HepG2 (cell line): ENCODE measurements at regions not wholly inside any gene's neighbourhood (a gene's known extent, or its start where the extent isn't known, plus 50 kb on each side); places are given as distances from the start of the nearest gene placed in this dataset.

Experiments used
- ATAC-seq: fragments of 200-7000 bp; cut with Tn5 transposase; 3 replicates; pipeline ENCODE4 v1.9.1; 2020; ENCODE audit warnings: mild to moderate bottlenecking, moderate library complexity
- BruUV-seq: library from RNA; stranded (reverse); fragments of 400-500 nt; replicated peaks from 2 replicates; lab custom pipeline; 2021; lab: Mats Ljungman, UMichigan
- CTCF ChIA-PET: fragments of 300-600 bp; formaldehyde crosslinking; extraction: SDS; loops from one replicate; lab custom pipeline; 2021; ENCODE audit warnings: low total read pairs, inconsistent platforms, low intra/inter-chr PET ratio; lab: Yijun Ruan, JAX
- POLR2A ChIA-PET: fragments of 350-600 bp; sonication (Branson Sonifier 250); formaldehyde crosslinking; loops from one replicate; lab custom pipeline; 2020; ENCODE audit warnings: antibody characterized with exemption, inconsistent platforms; lab: Yijun Ruan, JAX
- DNase-seq: peaks from one replicate; pipeline ENCODE4 v3.0.0-alpha.2; 2015; ENCODE audit warnings: low spot score
- FAIRE-seq: peaks from 3 replicates; lab custom pipeline; 2011; peaks lifted over from hg19 to GRCh38; lab: Jason Lieb, UNC
- H2AFZ ChIP-seq: one replicate; pipeline ENCODE4 v1.6.1; 2011; ENCODE audit warnings: low read length, inconsistent platforms
- H3K27ac ChIP-seq: fragments of 300-600 bp; 3 replicates; pipeline ENCODE4 v1.8.0; 2011; ENCODE audit warnings: mixed run types, mild to moderate bottlenecking, mixed read lengths, low read length, inconsistent platforms; ENCODE audit not compliant: insufficient read depth; ENCODE audit errors: extremely low read length
- H3K27me3 ChIP-seq, 2 experiments: fragments of 200-600 bp in 1 of 2; 2 replicates in 1 of 2; 3 replicates in 1 of 2; pipeline versions ENCODE4 v1.6.0 to v1.8.0; 2011; ENCODE audit warnings: low read length in 2 of 2, mild to moderate bottlenecking in 2 of 2, moderate library complexity in 2 of 2, inconsistent platforms in 1 of 2; ENCODE audit not compliant: insufficient read depth in 2 of 2, control insufficient read depth in 1 of 2
- H3K36me3 ChIP-seq, 2 experiments: fragments of 200-600 bp in 1 of 2; replicated peaks in 1 of 2; 2 replicates in 1 of 2; 3 replicates in 1 of 2; pipeline versions ENCODE4 v1.5.1 to v1.8.0; 2011; ENCODE audit warnings: low read length in 2 of 2, inconsistent platforms in 1 of 2; ENCODE audit not compliant: insufficient read depth in 2 of 2, control insufficient read depth in 1 of 2
- H3K4me1 ChIP-seq: 2 replicates; pipeline ENCODE4 v1.5.1; 2012; ENCODE audit warnings: low read length, inconsistent platforms; ENCODE audit not compliant: insufficient read depth
- H3K4me2 ChIP-seq: 2 replicates; pipeline ENCODE4 v1.6.0; 2011; ENCODE audit warnings: low read depth, low read length, inconsistent platforms
- H3K4me3 ChIP-seq, 3 experiments: fragments of 200-600 bp in 1 of 3; sonication (generic), shearing (Covaris generic) in 1 of 3; replicated peaks in 1 of 3; 2 replicates each; pipeline ENCODE4 v1.5.1; 2011 to 2016; ENCODE audit warnings: low read length in 3 of 3, inconsistent platforms in 2 of 3, low read depth in 2 of 3, mild to moderate bottlenecking in 2 of 3, control low read depth in 1 of 3, mixed read lengths in 1 of 3; ENCODE audit not compliant: insufficient read depth in 1 of 3
- H3K79me2 ChIP-seq: one replicate; pipeline ENCODE4 v1.6.1; 2011; ENCODE audit warnings: low read length, inconsistent platforms; ENCODE audit not compliant: insufficient read depth
- H3K9ac ChIP-seq: 2 replicates; pipeline ENCODE4 v1.6.0; 2011; ENCODE audit warnings: mild to moderate bottlenecking, low read depth, low read length, inconsistent platforms; ENCODE audit not compliant: insufficient read depth
- H3K9me3 ChIP-seq: 2 replicates; pipeline ENCODE4 v1.5.1; 2012; ENCODE audit warnings: mild to moderate bottlenecking, low read length
- H4K20me1 ChIP-seq: 2 replicates; pipeline ENCODE4 v1.6.0; 2011; ENCODE audit warnings: inconsistent platforms, mild to moderate bottlenecking, low read length, moderate library complexity; ENCODE audit not compliant: insufficient read depth
- ARNTL ChIP-seq: sonication (generic); formaldehyde crosslinking; IDR thresholded peaks from 2 replicates; pipeline ENCODE4 v1.4.0; 2020; ENCODE audit warnings: mild to moderate bottlenecking, missing genetic modification reagents
- ATF7 ChIP-seq, 2 experiments: fragments of 450-650 bp in 1 of 2; sonication (generic) in 1 of 2; formaldehyde crosslinking in 1 of 2; IDR thresholded peaks; 2 replicates each; pipeline versions ENCODE4 v1.4.0 to v1.6.1; 2016 to 2020; ENCODE audit warnings: antibody characterized with exemption in 1 of 2, mild to moderate bottlenecking in 1 of 2, missing genetic modification reagents in 1 of 2
- CREB3 ChIP-seq: sonication (generic); formaldehyde crosslinking; IDR thresholded peaks from 2 replicates; pipeline ENCODE4 v1.5.0; 2020; ENCODE audit warnings: missing genetic modification reagents
- GTF3A ChIP-seq: sonication (generic); formaldehyde crosslinking; conservative IDR thresholded peaks from 2 replicates; pipeline ENCODE4 v1.4.0; 2020; ENCODE audit warnings: mild to moderate bottlenecking, missing genetic modification reagents
- HNRNPH1 ChIP-seq: fragments of 200-400 bp; formaldehyde crosslinking; optimal IDR thresholded peaks from 2 replicates; pipeline ENCODE3; 2017; ENCODE audit warnings: mild to moderate bottlenecking, low read depth, low read length
- PHF5A ChIP-seq: IDR thresholded peaks from one replicate; pipeline ENCODE4 v1.6.1; 2018; ENCODE audit warnings: low read depth, missing genetic modification reagents; ENCODE audit not compliant: unreplicated experiment
- SMARCE1 ChIP-seq: fragments of 450-650 bp; IDR thresholded peaks from 2 replicates; pipeline ENCODE4 v1.6.1; 2017; ENCODE audit warnings: borderline replicate concordance
- ZBTB34 ChIP-seq: sonication (generic); formaldehyde crosslinking; IDR thresholded peaks from 2 replicates; pipeline ENCODE4 v1.8.0; 2022; ENCODE audit warnings: mild to moderate bottlenecking, missing genetic modification reagents
- ZBTB39 ChIP-seq: sonication (generic); formaldehyde crosslinking; IDR thresholded peaks from 2 replicates; pipeline ENCODE4 v1.5.0; 2020; ENCODE audit warnings: missing genetic modification reagents
- ZBTB49 ChIP-seq: sonication (generic); formaldehyde crosslinking; IDR thresholded peaks from 2 replicates; pipeline ENCODE4 v1.4.0; 2020; ENCODE audit warnings: missing genetic modification reagents, borderline replicate concordance
- ZBTB7B ChIP-seq: sonication (generic); formaldehyde crosslinking; IDR thresholded peaks from 2 replicates; pipeline ENCODE4 v1.4.0; 2020; ENCODE audit warnings: missing genetic modification reagents
- ZMAT5 ChIP-seq: sonication (generic); formaldehyde crosslinking; IDR thresholded peaks from 2 replicates; pipeline ENCODE4 v1.5.0; 2020; ENCODE audit warnings: mild to moderate bottlenecking, low read depth, missing genetic modification reagents, borderline replicate concordance
- ZNF543 ChIP-seq: sonication (generic); formaldehyde crosslinking; IDR thresholded peaks from 2 replicates; pipeline ENCODE4 v1.4.0; 2020; ENCODE audit warnings: mild to moderate bottlenecking, missing genetic modification reagents
- ZNF740 ChIP-seq: sonication (generic); formaldehyde crosslinking; IDR thresholded peaks from 2 replicates; pipeline ENCODE4 v1.4.0; 2020; ENCODE audit warnings: missing genetic modification reagents
- ZSCAN12 ChIP-seq: sonication (generic); formaldehyde crosslinking; IDR thresholded peaks from 2 replicates; pipeline ENCODE4 v1.9.0; 2021; ENCODE audit warnings: mild to moderate bottlenecking, missing genetic modification reagents
- WGBS: methylation state at CpG from one replicate; pipeline ENCODE4 v1.1.6; 2017; ENCODE audit warnings: low lambda C conversion rate; 5-methylcytosine and 5-hydroxymethylcytosine counted together
- in situ Hi-C: cut with HindIII; loops from 2 replicates; pipeline ENCODE4 v1.10.0; 2017; ENCODE audit warnings: low pct_unique_long_range_greater_than_20kb; ENCODE audit not compliant: extremely low pct_ligation_motif_present
- intact Hi-C: fragments of 100-400 bp; cut with micrococcal nuclease; formaldehyde crosslinking; loops from one replicate; pipeline ENCODE4 v1.10.0; 2022; ENCODE audit not compliant: unreplicated experiment

- TF ChIP-seq ZBTB49 (CRISPR knock-in tag) = no peak
Measured at GRCh38 chr3:67804089-67804488, 149.7 kb upstream of the SUCLG2 start (continued).

- Histone ChIP-seq H3K4me2 (no peak overlapping the region), H3K4me3 (no peak overlapping the region), H3K9ac (no peak overlapping the region), H3K36me3 (no peaks in the 10 kb centered on the region), H3K9me3 (peaks cover 3% of the 10 kb centered on the region; the same call in 1 of the 2 replicates), H2AFZ (no peak overlapping the region), H3K79me2 (no peaks in the 10 kb centered on the region), H3K27me3 (no peaks in the 10 kb centered on the region), H3K27ac (no peak overlapping the region), H3K4me1 (no peaks in the 10 kb centered on the region), H4K20me1 (no peaks in the 10 kb centered on the region)
- POLR2A ChIA-PET = no interaction called here
- WGBS = 0% methylated on average over 1 of the region's 1 CpG
- CTCF ChIA-PET = no interaction called here
- no TSS peak for BruUV-seq
- no peak for FAIRE-seq
- intact Hi-C loops (no loop called here), in situ Hi-C loops (loop anchor here (25.0 kb wide), 2 partner anchors 211 to 686 kb away; no protein-coding TSS in a partner anchor)
- ATAC-seq = no peak
- no peak for DNase-seq
- TF ChIP-seq ATF7 (IDR thresholded peaks at IDR 0.05) (no peak), ATF7 (CRISPR knock-in tag; IDR thresholded peaks at IDR 0.05) (no peak), ZBTB39 (CRISPR knock-in tag) (no peak), ZMAT5 (no peak), ARNTL (CRISPR knock-in tag) (no peak), SMARCE1 (no peak), HNRNPH1 (no peak), ZBTB34 (CRISPR knock-in tag) (no peak), ZNF543 (CRISPR knock-in tag) (no peak), ZNF740 (CRISPR knock-in tag) (no peak), GTF3A (CRISPR knock-in tag) (no peak), CREB3 (CRISPR knock-in tag) (no peak), ZBTB7B (no peak), PHF5A (no peak), ZSCAN12 (no peak)
Measured at GRCh38 chr3:67798412-67798811, 144.0 kb upstream of the SUCLG2 start.
